GM19328 (cell line): ENCODE measurements at regions not wholly inside any gene's neighbourhood (a gene's known extent, or its start where the extent isn't known, plus 50 kb on each side); places are given as distances from the start of the nearest gene placed in this dataset.

Experiments
- ATAC-seq: cut with Tn5 transposase; IDR thresholded peaks from one replicate; pipeline ENCODE4 v1.9.1; 2021; ENCODE audit warnings: mild to moderate bottlenecking, moderate library complexity; ENCODE audit not compliant: unreplicated experiment

DNA sequence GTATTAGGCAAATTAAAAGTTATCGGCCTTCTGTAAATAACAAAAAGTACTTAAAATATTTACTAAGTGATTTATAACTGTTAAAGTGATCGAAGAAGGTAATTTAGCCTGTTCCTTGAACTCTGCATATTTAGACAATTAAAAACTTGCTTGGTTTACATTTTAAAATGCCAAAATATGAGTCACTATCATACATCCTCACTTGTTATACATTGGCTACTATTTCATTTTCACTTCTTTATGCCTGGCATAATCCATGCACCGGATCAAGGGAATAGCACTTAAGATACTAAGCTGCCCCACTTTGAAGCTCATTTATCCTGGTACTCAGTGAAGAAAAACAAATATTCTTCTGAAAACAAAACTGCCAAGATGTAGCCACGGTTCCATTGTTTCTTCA is 344.6 kb downstream of the UBE3D start:
- ATAC-seq = no peak

- no peak for ATAC-seq
These were observed 329.9 kb downstream of the UBE3D start for GRCh38 chr6:82735790-82736189.

GRCh38 chr6:82737965-82738364 is 327.7 kb downstream of the UBE3D start:
- no peak for ATAC-seq

- no peak for ATAC-seq
These were observed 326.9 kb downstream of the UBE3D start for GRCh38 chr6:82738773-82739172.

DNA sequence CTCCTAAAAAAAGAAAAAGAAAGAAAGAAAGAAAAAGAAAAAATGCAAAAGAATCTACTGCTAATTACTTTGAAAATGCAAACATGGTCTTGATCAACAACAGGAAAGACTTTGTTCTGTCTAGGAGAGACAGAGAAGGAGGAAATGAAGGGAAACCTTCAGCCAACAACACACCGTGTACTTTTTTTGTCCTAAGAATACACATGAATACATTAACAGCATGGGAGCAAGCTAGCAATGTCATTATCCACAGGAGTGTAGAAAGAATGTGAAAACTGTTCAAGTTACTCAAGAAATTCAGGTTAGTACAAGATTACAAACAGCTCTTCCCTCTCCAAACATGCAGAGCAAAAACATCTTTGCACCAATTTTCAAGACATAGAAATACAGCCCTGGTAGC is 326.3 kb downstream of the UBE3D start:
- no peak for ATAC-seq

DNA sequence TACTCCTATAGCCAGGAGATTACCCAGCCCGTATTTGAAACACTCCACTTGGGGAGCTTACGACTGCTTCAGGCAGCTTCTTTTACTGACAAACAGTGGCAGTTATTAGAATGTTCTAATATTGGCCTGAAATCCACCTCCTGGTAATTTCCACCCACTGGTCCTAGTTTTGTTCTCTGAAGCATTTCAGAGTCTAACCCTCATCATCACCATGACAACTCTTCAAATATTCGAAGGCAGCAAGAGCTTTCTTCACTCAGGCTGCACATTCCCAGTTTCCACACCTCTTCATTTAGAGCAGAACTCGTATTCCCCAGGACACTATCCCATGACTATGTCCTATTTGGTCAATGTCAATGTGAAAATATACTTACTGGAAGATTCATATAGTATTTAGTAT is 325.6 kb downstream of the UBE3D start:
- no peak for ATAC-seq

- no peak for ATAC-seq
These were observed 324.2 kb downstream of the UBE3D start for GRCh38 chr6:82741325-82741995.

DNA sequence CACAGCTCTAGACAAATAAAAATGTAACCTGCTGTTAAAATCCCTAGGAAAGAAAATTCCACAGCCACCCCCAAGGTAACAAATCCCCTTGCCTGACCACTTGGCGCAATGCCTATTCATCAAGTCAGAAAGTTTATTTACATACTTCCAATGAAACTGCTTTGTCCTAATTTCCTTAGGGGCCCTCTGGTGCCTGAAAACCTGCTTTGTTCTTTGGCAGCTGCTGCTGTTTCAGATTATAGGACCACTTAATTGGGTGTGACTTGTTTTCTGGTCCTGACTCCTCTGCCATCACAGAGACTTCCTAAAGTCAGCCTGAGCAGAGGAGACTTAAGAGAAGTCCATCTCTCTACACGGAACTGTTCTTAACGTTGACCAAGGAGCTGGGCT is 323.6 kb downstream of the UBE3D start:
- ATAC-seq = no peak

GRCh38 chr6:82744286-82745015 is 321.2 kb downstream of the UBE3D start:
- no peak for ATAC-seq

GRCh38 chr6:82750556-82750955 is 315.1 kb downstream of the UBE3D start:
- no peak for ATAC-seq

DNA sequence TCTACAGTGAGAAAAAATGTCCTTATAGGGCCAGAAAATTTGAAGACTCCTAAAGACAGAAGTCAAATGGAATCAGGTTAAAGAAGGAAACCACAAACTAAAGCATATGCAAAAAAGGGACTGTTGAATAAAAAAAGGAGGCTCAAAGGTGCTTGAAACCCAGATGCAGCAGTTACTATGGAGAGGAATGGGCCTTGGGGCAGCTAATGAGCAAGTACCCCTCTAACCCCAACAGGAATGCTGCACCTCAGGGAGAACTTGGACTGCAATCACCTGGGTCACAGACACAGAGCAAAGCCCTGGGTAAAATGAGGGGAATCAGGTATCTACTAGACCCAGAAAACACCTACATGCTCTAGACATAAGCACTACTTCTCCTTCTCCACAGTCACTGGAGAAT is 313.9 kb downstream of the UBE3D start:
- ATAC-seq = no peak

- no peak for ATAC-seq
These were observed 303.8 kb downstream of the UBE3D start for GRCh38 chr6:82761674-82762345.

DNA sequence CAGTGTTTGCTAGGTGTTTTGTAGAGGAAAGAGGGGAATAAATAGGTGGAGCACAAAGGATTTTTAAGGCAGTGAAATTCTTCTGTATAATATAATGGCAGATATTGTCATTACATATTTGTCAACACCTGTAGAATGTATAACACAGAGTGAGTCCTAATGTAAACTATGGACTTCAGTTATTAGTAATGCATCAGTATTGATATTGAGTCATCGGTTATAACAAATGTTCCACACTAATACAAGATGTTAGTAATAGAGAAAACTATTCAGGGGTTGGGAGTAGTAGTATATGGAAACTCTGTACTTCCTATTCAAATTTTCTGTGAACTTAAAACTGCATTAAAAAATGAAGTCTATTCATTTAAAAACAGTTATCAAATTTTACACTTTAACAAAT is 299.2 kb downstream of the UBE3D start:
- no peak for ATAC-seq

- ATAC-seq = no peak
These were observed 298.6 kb downstream of the UBE3D start for GRCh38 chr6:82767037-82767436.

- no peak for ATAC-seq
These were observed 298.2 kb downstream of the UBE3D start for GRCh38 chr6:82767447-82767846.

DNA sequence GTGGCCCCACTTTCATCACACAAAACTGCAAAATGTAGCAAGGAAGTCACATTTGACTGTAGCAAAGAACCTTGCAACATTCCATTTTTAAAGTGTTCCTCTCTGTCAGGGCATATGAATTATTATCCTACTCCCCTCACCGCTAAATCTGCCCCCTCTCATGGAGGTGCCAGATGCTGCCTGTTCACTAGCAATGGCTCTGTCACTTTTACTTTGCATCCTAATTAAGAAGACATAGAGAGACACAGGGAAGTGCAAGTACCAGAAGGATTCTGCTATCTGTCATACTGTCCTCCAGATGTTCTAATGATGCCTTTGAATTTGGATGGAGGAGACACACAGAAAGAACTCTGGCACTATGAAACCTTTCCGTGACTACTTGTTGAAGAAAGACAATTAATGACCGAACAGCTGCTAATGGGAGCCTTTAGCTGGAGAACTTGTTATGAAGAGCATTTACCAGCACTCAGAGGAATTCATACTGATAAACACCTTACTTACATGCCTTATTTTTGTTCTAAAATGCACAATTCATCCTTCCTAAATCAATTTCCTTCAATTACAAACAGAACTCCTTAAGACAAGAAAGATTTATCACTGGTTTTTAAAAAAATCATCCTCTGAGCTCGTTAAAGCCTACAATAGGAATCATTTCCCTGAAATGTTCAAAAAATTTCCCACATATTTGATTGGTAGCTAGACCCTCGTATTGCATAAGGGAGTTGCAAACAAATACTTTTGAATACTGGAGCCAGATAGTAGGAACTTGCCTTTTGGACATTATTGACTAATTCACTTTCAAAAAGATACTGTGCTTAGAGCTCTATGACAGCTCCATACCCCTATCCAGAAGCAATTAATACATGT is 292.6 kb downstream of the UBE3D start:
- ATAC-seq = no peak

- no peak for ATAC-seq
These were observed 290.3 kb downstream of the UBE3D start for GRCh38 chr6:82775361-82775760.

DNA sequence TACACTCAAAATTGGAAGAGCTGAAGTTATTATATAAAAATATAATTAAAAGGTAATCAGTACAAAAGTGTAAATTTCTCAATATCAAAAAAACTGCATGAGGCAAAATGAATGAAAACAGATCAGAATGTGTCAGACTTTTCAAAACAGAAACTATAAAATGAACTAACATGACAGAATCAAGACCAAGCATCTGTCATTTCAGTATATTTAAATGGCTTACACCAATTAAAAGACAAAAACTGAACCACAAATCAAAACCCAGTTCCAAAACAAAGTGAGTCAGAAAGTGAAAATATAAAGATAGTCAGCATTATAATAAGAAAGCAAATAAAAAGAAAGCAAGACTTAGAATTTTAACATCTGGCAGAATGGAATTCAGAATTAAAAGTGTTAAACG is 289.7 kb downstream of the UBE3D start:
- ATAC-seq = no peak

DNA sequence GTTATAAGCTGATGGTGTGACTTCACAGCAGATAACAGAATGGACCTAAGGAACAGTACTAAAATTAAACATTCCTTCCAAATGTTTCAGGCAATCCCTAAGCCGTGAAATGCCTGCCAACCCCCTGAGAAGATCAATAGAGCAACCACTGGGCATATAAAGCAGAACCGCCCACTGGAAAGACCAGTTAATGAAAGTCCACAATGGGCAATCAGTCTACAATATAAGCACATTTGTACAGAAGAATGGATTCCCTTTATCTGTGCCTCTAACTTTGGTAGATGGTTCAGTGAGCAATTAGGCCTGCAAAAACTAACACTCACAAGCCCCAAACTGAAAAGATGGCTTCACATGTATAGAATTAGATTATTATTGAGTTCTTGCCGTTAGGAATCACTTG is 286.6 kb downstream of the UBE3D start:
- no peak for ATAC-seq

DNA sequence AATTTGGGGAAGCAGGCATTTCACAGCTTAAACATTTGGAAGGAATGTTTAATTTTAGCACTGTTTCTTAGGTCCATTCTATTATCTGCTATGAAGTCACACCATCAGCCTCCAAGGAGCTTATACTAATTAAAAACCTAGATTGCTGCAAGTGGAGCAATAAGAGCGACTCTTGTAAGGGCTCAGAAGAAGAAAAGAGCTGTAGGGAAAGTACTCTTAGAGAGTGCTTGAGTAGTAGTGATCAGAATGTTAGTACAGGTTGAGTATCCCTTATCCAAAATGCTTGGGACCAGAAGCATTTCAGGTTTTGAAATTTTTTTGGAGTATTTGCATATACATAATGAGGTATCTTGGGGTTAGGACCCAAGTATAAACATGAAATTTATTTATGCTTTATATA is 285.3 kb downstream of the UBE3D start:
- ATAC-seq = no peak

DNA sequence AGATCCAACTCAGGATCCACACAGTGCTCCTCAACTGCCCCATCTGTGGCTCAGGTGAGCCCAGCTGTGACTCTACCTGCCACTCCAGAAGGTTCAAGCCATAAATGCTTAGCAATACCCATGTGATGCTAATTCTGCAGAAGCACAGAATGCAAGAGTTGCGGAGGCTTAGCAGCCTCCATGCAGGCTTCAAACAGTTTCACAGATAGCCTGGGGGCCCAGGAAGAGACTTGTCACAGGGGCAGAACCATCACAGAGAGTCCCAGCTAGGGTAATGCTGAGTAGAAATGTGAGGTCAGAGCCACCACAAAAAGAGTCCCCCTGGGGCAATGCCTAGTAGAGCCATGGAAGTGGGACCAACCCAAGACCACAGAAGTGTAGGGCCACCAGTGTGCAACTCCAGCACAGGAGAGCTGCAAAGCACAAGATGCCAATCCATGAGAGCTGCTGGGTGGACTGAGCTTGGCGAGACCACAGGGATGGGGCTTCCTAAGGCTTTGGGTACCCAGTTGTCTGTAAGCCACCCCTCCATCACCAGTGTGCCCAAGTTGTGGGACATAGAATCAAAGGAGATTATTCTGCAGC is 283.9 kb downstream of the UBE3D start:
- ATAC-seq = no peak
